HEK293 (cell line): ENCODE measurements at regions not wholly inside any gene's neighbourhood (a gene's known extent, or its start where the extent isn't known, plus 50 kb on each side); places are given as distances from the start of the nearest gene placed in this dataset.

Experiments used
- MYNN ChIP-seq: fragments of 450-650 bp; formaldehyde crosslinking; IDR thresholded peaks from 2 replicates; pipeline ENCODE4 v1.5.1; 2016; ENCODE audit warnings: missing biosample characterization, missing genetic modification characterization, borderline replicate concordance
- ZNF174 ChIP-seq: fragments of 450-650 bp; formaldehyde crosslinking; IDR thresholded peaks from 2 replicates; pipeline ENCODE4 v1.5.0; 2017; ENCODE audit warnings: missing biosample characterization, mild to moderate bottlenecking, missing genetic modification characterization
- ZNF202 ChIP-seq: fragments of 450-650 bp; formaldehyde crosslinking; IDR thresholded peaks from 2 replicates; pipeline ENCODE4 v1.5.1; 2016; ENCODE audit warnings: missing biosample characterization, missing genetic modification characterization, borderline replicate concordance
- TF ChIP-seq, protein P1 (sequence below): fragments of 450-650 bp; formaldehyde crosslinking; IDR thresholded peaks from 2 replicates; pipeline ENCODE4 v1.5.1; 2016; ENCODE audit warnings: missing biosample characterization, missing genetic modification characterization

DNA sequence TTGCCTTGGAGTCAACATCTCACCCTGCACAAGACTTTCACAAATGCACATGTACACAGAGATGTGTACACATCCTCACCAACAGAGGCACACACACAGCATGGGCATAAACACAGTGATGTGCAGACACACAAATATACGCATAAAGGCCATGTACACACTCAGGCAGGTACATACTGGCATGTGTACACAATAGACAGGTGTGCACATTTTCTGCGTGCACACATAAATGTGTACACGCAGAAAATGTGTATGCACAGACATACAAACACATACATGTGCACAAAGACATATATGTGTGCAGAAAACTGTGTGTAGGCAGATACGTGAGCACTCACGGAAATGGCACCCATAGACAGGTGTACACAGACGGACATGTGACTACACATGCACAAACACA, 85.3 kb upstream of the ZBTB40 start:
- TF ChIP-seq, protein P1, sequence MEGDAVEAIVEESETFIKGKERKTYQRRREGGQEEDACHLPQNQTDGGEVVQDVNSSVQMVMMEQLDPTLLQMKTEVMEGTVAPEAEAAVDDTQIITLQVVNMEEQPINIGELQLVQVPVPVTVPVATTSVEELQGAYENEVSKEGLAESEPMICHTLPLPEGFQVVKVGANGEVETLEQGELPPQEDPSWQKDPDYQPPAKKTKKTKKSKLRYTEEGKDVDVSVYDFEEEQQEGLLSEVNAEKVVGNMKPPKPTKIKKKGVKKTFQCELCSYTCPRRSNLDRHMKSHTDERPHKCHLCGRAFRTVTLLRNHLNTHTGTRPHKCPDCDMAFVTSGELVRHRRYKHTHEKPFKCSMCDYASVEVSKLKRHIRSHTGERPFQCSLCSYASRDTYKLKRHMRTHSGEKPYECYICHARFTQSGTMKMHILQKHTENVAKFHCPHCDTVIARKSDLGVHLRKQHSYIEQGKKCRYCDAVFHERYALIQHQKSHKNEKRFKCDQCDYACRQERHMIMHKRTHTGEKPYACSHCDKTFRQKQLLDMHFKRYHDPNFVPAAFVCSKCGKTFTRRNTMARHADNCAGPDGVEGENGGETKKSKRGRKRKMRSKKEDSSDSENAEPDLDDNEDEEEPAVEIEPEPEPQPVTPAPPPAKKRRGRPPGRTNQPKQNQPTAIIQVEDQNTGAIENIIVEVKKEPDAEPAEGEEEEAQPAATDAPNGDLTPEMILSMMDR (tag by site-specific recombination), result no peak
- TF ChIP-seq ZNF202 (tag by site-specific recombination), result no peak
- no peak for TF ChIP-seq ZNF174 (tag by site-specific recombination)
- TF ChIP-seq MYNN, result no peak
